Prostate gland (tissue), 2 donors: ENCODE measurements at regions not wholly inside any gene's neighbourhood (a gene's known extent, or its start where the extent isn't known, plus 50 kb on each side); places are given as distances from the start of the nearest gene placed in this dataset.

Experiments
- DNase-seq: peaks from one replicate; pipeline ENCODE4 v3.0.0-alpha.2; 2019; ENCODE audit warnings: low spot score
- H3K27ac ChIP-seq, 2 donors: fragments of 200-600 bp; sonication (generic); 2 replicates each; pipeline ENCODE4 v1.5.1; 2017 to 2019
- H3K27me3 ChIP-seq: fragments of 200-600 bp; sonication (generic); replicated peaks from 2 replicates; pipeline ENCODE4 v1.5.1; 2019; ENCODE audit not compliant: insufficient read depth
- H3K36me3 ChIP-seq, 2 donors: fragments of 200-600 bp; sonication (generic); 1 replicate in 1 of 2; 2 replicates in 1 of 2; pipeline versions ENCODE4 v1.5.1 to v1.8.1; 2017 to 2019
- H3K4me1 ChIP-seq: fragments of 200-600 bp; sonication (generic); replicated peaks from 2 replicates; pipeline ENCODE4 v1.5.1; 2019
- H3K4me3 ChIP-seq, 2 donors: fragments of 200-600 bp; sonication (generic); 2 replicates each; pipeline ENCODE4 v1.5.1; 2017 to 2019
- H3K9me3 ChIP-seq: fragments of 200-600 bp; sonication (generic); 2 replicates; pipeline ENCODE4 v1.5.1; 2017
- POLR2A ChIP-seq: fragments of 450-650 bp; IDR thresholded peaks from one replicate; pipeline ENCODE4 v1.6.1; 2016; ENCODE audit warnings: antibody characterized with exemption, mild to moderate bottlenecking
- POLR2AphosphoS5 ChIP-seq: sonication (generic); formaldehyde crosslinking; IDR thresholded peaks from one replicate; pipeline ENCODE4 v1.6.1; 2017; ENCODE audit warnings: antibody characterized with exemption
- WGBS: methylation state at CpG from one replicate; pipeline ENCODE4 v1.1.5; 2018; 5-methylcytosine and 5-hydroxymethylcytosine counted together
- intact Hi-C: fragments of 100-400 bp; cut with DNase I; formaldehyde crosslinking; loops from one replicate; pipeline ENCODE4 v1.14.2; 2022
- TF ChIP-seq, protein P1 (sequence below), 4 experiments: fragments of 200-600 bp in 2 of 4; fragments of 450-650 bp in 2 of 4; sonication (generic) in 2 of 4; IDR thresholded peaks; 1 replicate in 3 of 4; 2 replicates in 1 of 4; pipeline ENCODE4 v1.5.1; 2016 to 2019; ENCODE audit warnings: antibody characterized with exemption in 4 of 4, mild to moderate bottlenecking in 2 of 4, moderate library complexity in 2 of 4

DNA sequence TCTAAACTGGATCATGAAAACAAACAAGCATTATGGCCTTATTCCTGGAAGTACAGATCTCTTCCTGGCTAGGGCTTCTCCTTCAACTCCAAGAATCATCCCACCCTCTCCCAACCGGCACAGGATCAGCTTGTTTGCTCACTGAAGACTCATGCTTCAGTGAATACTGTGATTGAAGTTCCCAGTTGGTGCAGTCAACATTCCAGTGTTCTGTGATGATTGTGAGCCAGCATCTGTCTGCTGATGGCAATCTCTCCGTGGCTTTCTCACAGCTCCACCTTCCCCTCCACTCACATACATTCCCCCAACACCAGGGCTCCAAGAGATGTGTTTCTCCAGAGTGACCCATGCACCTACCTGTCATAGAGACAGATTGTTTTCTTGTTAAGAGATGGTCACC lies 421.3 kb upstream of the BTBD3 start:
- Histone ChIP-seq H3K4me1 (no peaks in the 10 kb centered on the region), H3K9me3 (no peaks in the 10 kb centered on the region), H3K27me3 (peaks cover 1% of the 10 kb centered on the region), H3K27ac (no peak overlapping the region), H3K36me3 (no peaks in the 10 kb centered on the region), H3K4me3 (no peak overlapping the region)
- no peak for TF ChIP-seq POLR2AphosphoS5
- TF ChIP-seq, protein P1, sequence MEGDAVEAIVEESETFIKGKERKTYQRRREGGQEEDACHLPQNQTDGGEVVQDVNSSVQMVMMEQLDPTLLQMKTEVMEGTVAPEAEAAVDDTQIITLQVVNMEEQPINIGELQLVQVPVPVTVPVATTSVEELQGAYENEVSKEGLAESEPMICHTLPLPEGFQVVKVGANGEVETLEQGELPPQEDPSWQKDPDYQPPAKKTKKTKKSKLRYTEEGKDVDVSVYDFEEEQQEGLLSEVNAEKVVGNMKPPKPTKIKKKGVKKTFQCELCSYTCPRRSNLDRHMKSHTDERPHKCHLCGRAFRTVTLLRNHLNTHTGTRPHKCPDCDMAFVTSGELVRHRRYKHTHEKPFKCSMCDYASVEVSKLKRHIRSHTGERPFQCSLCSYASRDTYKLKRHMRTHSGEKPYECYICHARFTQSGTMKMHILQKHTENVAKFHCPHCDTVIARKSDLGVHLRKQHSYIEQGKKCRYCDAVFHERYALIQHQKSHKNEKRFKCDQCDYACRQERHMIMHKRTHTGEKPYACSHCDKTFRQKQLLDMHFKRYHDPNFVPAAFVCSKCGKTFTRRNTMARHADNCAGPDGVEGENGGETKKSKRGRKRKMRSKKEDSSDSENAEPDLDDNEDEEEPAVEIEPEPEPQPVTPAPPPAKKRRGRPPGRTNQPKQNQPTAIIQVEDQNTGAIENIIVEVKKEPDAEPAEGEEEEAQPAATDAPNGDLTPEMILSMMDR (IDR thresholded peaks at IDR 0.05): no peak
- no peak for TF ChIP-seq POLR2A
- DNase-seq: no peak
- WGBS: 41% methylated on average over 2 of the region's 2 CpGs
- intact Hi-C loops: no loop called here

DNA sequence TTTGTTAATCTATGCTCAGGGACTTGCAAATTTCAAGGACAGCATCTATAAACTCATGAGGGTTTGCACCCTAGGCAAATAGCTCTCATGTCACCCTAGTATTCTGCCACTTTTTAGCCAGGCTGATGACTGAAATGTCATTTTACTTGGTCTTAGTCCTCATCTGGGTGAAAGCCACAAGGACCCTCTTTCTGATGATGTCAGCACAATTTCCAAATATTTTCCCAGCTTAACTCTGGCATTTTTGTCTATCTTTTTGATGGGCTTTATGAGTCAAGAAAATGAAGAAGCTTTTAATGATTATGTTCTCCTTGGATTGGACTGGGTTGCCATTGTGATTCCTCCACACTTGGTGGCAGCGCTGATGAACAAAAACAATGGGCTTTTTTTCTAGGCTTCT lies 420.1 kb upstream of the BTBD3 start:
- no peaks in the 10 kb centered on the region for H3K4me1 ChIP-seq
- H3K27me3 ChIP-seq: peaks cover 2% of the 10 kb centered on the region
- H3K27ac ChIP-seq: no peak overlapping the region
- TF ChIP-seq POLR2A: no peak
- TF ChIP-seq POLR2AphosphoS5: no peak
- TF ChIP-seq, protein P1 (IDR thresholded peaks at IDR 0.05): no peak
- DNase-seq: no peak
- H3K4me3 ChIP-seq: no peak overlapping the region
- intact Hi-C loops: no loop called here
- no peaks in the 10 kb centered on the region for H3K36me3 ChIP-seq
- 84% methylated on average over 1 of the region's 1 CpG for WGBS
- H3K9me3 ChIP-seq: no peaks in the 10 kb centered on the region

DNA sequence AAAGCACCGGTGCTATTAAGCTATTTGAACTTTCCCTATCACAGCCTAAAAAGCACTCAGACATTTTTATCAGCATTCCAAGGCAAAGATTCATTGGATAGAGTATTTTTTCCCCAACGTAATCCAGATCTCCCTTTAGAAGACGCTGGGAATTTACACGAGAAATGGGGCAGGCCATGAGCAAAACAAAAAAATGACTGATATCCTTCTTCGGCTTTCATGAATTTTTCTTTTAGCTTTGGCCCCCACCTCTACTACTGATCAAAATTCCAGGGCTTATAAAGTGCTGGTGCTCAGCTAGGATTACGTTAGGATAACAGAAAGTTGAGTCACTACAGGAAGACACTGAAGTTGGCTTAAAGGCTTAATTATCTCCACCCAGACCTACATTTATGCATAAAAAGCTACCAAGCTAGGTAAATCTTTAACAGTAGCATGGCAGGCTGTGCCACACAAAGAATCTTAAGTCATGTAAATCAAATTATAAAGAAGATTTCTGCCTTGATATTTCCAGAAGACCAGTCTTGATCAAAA lies 418.5 kb upstream of the BTBD3 start:
- Histone ChIP-seq H3K9me3 (no peaks in the 10 kb centered on the region), H3K27me3 (peaks cover 2% of the 10 kb centered on the region), H3K4me3 (no peak overlapping the region), H3K27ac (no peak overlapping the region), H3K36me3 (no peaks in the 10 kb centered on the region), H3K4me1 (no peaks in the 10 kb centered on the region)
- TF ChIP-seq, protein P1 (IDR thresholded peaks at IDR 0.05): no peak
- TF ChIP-seq POLR2A (no peak), POLR2AphosphoS5 (no peak)
- WGBS: 82% methylated on average over 6 of the region's 6 CpGs
- intact Hi-C loops: no loop called here
- DNase-seq: no peak

DNA sequence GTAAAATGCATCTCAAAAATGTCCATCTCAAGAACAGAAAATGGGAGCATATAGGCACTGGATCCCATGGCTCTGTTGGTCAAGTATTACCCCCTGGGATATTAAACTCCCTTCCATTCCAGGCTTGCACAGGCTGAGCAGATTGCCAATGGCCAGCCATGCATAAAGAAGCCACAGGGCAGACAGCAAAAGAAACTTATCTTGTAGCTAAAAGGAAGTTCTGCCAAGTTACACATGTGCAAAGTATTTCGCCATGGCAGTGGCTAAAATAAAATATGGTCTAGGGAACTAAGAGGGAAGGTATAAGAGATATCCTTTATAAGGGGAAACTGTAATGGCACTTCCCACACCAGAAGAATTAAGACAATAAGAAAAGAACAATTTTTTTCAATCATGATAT lies 415.6 kb upstream of the BTBD3 start:
- H3K4me3 ChIP-seq: no peak overlapping the region
- WGBS: 90% methylated on average over 1 of the region's 1 CpG
- intact Hi-C loops: no loop called here
- TF ChIP-seq POLR2A: no peak
- no peak for TF ChIP-seq POLR2AphosphoS5
- TF ChIP-seq, protein P1 (IDR thresholded peaks at IDR 0.05): no peak
- no peak for DNase-seq
- no peaks in the 10 kb centered on the region for H3K4me1 ChIP-seq
- H3K27me3 ChIP-seq: peaks cover 2% of the 10 kb centered on the region
- H3K36me3 ChIP-seq: no peaks in the 10 kb centered on the region
- H3K9me3 ChIP-seq: no peaks in the 10 kb centered on the region
- H3K27ac ChIP-seq: no peak overlapping the region

DNA sequence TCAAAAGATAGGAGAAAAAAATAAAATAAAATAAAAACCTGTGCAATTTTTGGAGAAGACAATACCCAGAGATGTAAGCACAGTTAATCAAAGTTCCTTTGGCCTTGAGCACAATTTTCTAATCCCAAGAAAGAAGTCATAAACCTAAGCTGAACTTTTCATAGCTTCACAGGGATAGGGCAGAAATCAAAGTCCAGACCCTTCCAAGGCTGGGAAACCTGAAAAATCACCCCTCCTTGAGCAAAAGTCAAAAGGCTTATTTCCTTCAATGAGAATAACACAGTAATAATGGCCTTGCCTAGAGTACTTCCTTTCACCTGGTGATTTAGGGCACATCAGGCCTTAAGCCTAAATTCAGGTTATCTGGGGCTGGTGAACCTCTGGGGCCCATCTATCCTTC lies 415.0 kb upstream of the BTBD3 start:
- no peak for TF ChIP-seq POLR2AphosphoS5
- TF ChIP-seq, protein P1 (IDR thresholded peaks at IDR 0.05): no peak
- no peak for TF ChIP-seq POLR2A
- no peak overlapping the region for H3K27ac ChIP-seq
- H3K4me1 ChIP-seq: no peaks in the 10 kb centered on the region
- H3K27me3 ChIP-seq: peaks cover 2% of the 10 kb centered on the region
- intact Hi-C loops: no loop called here
- DNase-seq: no peak
- no peaks in the 10 kb centered on the region for H3K36me3 ChIP-seq
- H3K4me3 ChIP-seq: no peak overlapping the region
- H3K9me3 ChIP-seq: no peaks in the 10 kb centered on the region
